ENCODE measurements at regions not wholly inside any gene's neighbourhood (a gene's known extent, or its start where the extent isn't known, plus 50 kb on each side); places are given as distances from the start of the nearest gene placed in this dataset.

GRCh38 chr13:106685143-106685542 lies 117.2 kb upstream of the ARGLU1 start:
- no peak for DNase-seq

GRCh38 chr13:106683918-106684317 lies 116.0 kb upstream of the ARGLU1 start:
- DNase-seq = no peak

GRCh38 chr13:106683179-106683578 lies 115.2 kb upstream of the ARGLU1 start:
- DNase-seq = no peak

GRCh38 chr13:106681997-106682396 lies 114.1 kb upstream of the ARGLU1 start:
- DNase-seq = no peak

GRCh38 chr13:106681536-106681935 lies 113.6 kb upstream of the ARGLU1 start:
- DNase-seq = no peak

- no peak for DNase-seq
Observed at GRCh38 chr13:106680796-106681472, 113.0 kb upstream of the ARGLU1 start.

GRCh38 chr13:106678646-106679418 lies 110.9 kb upstream of the ARGLU1 start:
- DNase-seq = no peak

GRCh38 chr13:106675311-106675710 lies 107.4 kb upstream of the ARGLU1 start:
- DNase-seq = no peak

- DNase-seq = no peak
Observed at GRCh38 chr13:106660746-106661625, 93.0 kb upstream of the ARGLU1 start.

- no peak for DNase-seq
Observed at GRCh38 chr13:106657104-106657503, 89.2 kb upstream of the ARGLU1 start.

- DNase-seq = no peak
Observed at GRCh38 chr13:106656186-106656585, 88.2 kb upstream of the ARGLU1 start.

GRCh38 chr13:106651442-106651841 lies 83.5 kb upstream of the ARGLU1 start:
- DNase-seq = no peak

GRCh38 chr13:106650690-106651205 lies 82.8 kb upstream of the ARGLU1 start:
- DNase-seq = no peak

GRCh38 chr13:106649495-106649894 lies 81.6 kb upstream of the ARGLU1 start:
- no peak for DNase-seq

- DNase-seq = no peak
Observed at GRCh38 chr13:106640515-106640914, 72.6 kb upstream of the ARGLU1 start.

- DNase-seq = no peak
Observed at GRCh38 chr13:106637519-106637918, 69.6 kb upstream of the ARGLU1 start.

- no peak for DNase-seq
Observed at GRCh38 chr13:106636492-106636891, 68.6 kb upstream of the ARGLU1 start.

GRCh38 chr13:106635616-106636015 lies 67.7 kb upstream of the ARGLU1 start:
- DNase-seq = no peak

GRCh38 chr13:106633321-106633720 lies 65.4 kb upstream of the ARGLU1 start:
- DNase-seq = no peak

GRCh38 chr13:106630650-106631049 lies 62.7 kb upstream of the ARGLU1 start:
- DNase-seq = no peak

- DNase-seq = no peak
Observed at GRCh38 chr13:106630162-106630561, 62.2 kb upstream of the ARGLU1 start.

GRCh38 chr13:106628936-106629659 lies 61.2 kb upstream of the ARGLU1 start:
- DNase-seq = no peak

- no peak for DNase-seq
Observed at GRCh38 chr13:106626473-106626872, 58.5 kb upstream of the ARGLU1 start.
